Pancreas (tissue), 10 donors: ENCODE measurements at regions not wholly inside any gene's neighbourhood (a gene's known extent, or its start where the extent isn't known, plus 50 kb on each side); places are given as distances from the start of the nearest gene placed in this dataset.
"Not testable (repeated sequence)": the region's sequence is repeated elsewhere in the genome, so short reads cannot be mapped to it uniquely, and the experiment has no call there.

ENCODE experiments used
- ATAC-seq, 4 donors: fragments of 200-7000 bp; cut with Tn5 transposase; one replicate each; pipeline versions ENCODE4 v1.8.0 to v1.9.1; 2020; ENCODE audit warnings: mild to moderate bottlenecking in 4 of 4, moderate library complexity in 4 of 4
- DNase-seq, 6 donors: peaks; one replicate each; pipeline ENCODE4 v3.0.0-alpha.2; 2020
- FAIRE-seq: peaks from 2 replicates; lab custom pipeline; 2012; peaks lifted over from hg19 to GRCh38; lab: Jason Lieb, UNC
- H3K27ac ChIP-seq, 4 donors: fragments of 200-600 bp; sonication (generic); 1 replicate in 3 of 4; 2 replicates in 1 of 4; pipeline versions ENCODE4 v1.5.0 to v1.8.0; 2020
- H3K27me3 ChIP-seq, 4 donors: fragments of 200-600 bp; one replicate each; pipeline ENCODE4 v1.8.0; 2021
- H3K36me3 ChIP-seq, 3 donors: fragments of 200-600 bp; sonication (generic) in 1 of 3; one replicate each; pipeline versions ENCODE4 v1.5.0 to v1.8.0; 2020 to 2021
- H3K4me1 ChIP-seq, 3 donors: fragments of 200-600 bp; one replicate each; pipeline ENCODE4 v1.8.0; 2021
- H3K4me3 ChIP-seq, 4 donors: fragments of 200-600 bp; sonication (generic) in 2 of 4; one replicate each; pipeline versions ENCODE4 v1.5.0 to v1.8.0; 2020 to 2021
- H3K9me3 ChIP-seq, 4 donors: fragments of 200-600 bp; one replicate each; pipeline ENCODE4 v1.8.0; 2021
- WGBS, 2 donors: extraction: QIAGEN DNeasy Blood & Tissue Kit; methylation state at CpG; one replicate each; pipeline ENCODE4 v1.1.7; 2013; 5-methylcytosine and 5-hydroxymethylcytosine counted together
- intact Hi-C, 3 donors: fragments of 100-400 bp; cut with DNase I; formaldehyde crosslinking; loops; one replicate each; pipeline versions ENCODE4 v1.11.1 to v1.14.2; 2022
- TF ChIP-seq, protein P1 (sequence below), 4 donors: fragments of 200-600 bp; sonication (generic) in 3 of 4; IDR thresholded peaks; one replicate each; pipeline versions ENCODE4 v1.5.0 to v1.8.0; 2021; ENCODE audit warnings: antibody characterized with exemption in 4 of 4
- donor health status: healthy with polysubstance abuse.
- donor health status: DM: no; HTN: no; CAD: no; lungs with moderate emphysema.
- donor health status: DM: no; HTN: no; CAD: no.
- donor health status: control.
- donor health status: control.
- donor health status: Bipolar disorder and iron deficiency.
- donor health status: DM: yes; HTN: yes; CAD: no.
- donor health status: DM: no; HTN: no; CAD: no.
- donor health status: DM: no; HTN: no; CAD: no.
- donor health status: DM: yes; HTN: yes; CAD: no.

GRCh38 chr2:57698935-57699449 lies 347.6 kb upstream of the VRK2 start:
- intact Hi-C loops: no loop called here
- Histone ChIP-seq H3K27ac (no peak overlapping the region), H3K36me3 (no peaks in the 10 kb centered on the region), H3K27me3 (no peaks in the 10 kb centered on the region), H3K4me1 (no peaks in the 10 kb centered on the region), H3K9me3 (no peaks in the 10 kb centered on the region), H3K4me3 (no peak overlapping the region)
- ATAC-seq: no peak
- FAIRE-seq: no peak
- no peak for DNase-seq
- TF ChIP-seq, protein P1, sequence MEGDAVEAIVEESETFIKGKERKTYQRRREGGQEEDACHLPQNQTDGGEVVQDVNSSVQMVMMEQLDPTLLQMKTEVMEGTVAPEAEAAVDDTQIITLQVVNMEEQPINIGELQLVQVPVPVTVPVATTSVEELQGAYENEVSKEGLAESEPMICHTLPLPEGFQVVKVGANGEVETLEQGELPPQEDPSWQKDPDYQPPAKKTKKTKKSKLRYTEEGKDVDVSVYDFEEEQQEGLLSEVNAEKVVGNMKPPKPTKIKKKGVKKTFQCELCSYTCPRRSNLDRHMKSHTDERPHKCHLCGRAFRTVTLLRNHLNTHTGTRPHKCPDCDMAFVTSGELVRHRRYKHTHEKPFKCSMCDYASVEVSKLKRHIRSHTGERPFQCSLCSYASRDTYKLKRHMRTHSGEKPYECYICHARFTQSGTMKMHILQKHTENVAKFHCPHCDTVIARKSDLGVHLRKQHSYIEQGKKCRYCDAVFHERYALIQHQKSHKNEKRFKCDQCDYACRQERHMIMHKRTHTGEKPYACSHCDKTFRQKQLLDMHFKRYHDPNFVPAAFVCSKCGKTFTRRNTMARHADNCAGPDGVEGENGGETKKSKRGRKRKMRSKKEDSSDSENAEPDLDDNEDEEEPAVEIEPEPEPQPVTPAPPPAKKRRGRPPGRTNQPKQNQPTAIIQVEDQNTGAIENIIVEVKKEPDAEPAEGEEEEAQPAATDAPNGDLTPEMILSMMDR (IDR thresholded peaks at IDR 0.05): no peak
- 69 to 71% methylated on average over 2 of the region's 2 CpGs for WGBS, 2 donors

DNA sequence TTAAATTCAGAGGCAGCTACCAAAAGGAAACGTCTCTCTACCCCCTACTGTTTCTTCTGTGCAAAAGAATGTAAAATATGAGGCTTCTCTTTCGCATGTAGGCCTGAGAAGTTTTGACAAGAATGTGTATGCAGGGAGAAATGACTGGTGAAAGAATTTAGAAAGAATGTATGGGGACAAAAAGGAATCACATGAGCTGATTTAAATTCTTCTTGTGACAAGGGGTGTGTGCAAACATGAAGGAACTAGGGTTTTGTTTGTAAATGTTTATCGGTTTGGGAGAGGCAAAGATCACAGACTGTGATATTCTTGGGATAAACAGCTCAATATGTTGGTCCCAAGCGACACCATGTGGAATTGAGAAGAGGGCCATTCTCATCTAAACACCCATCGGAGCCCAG lies 345.2 kb upstream of the VRK2 start:
- Histone ChIP-seq H3K4me3 (no peak overlapping the region), H3K4me1 (no peaks in the 10 kb centered on the region), H3K27ac (no peak overlapping the region), H3K27me3 (no peaks in the 10 kb centered on the region), H3K36me3 (no peaks in the 10 kb centered on the region), H3K9me3 (no peaks in the 10 kb centered on the region)
- FAIRE-seq (no peak), ATAC-seq (no peak), DNase-seq (no peak)
- TF ChIP-seq, protein P1 (IDR thresholded peaks at IDR 0.05): no peak
- intact Hi-C loops: no loop called here
- WGBS, 2 donors: 73 to 76% methylated on average over 5 of the region's 5 CpGs

- 60 to 69% methylated on average over 3 of the region's 3 CpGs for WGBS, 2 donors
- FAIRE-seq (no peak), DNase-seq (no peak), ATAC-seq (no peak)
- Histone ChIP-seq H3K27me3 (no peaks in the 10 kb centered on the region), H3K4me1 (no peaks in the 10 kb centered on the region), H3K36me3 (no peaks in the 10 kb centered on the region), H3K27ac (no peak overlapping the region), H3K4me3 (no peak overlapping the region), H3K9me3 (no peaks in the 10 kb centered on the region)
- intact Hi-C loops: no loop called here
- TF ChIP-seq, protein P1 (IDR thresholded peaks at IDR 0.05): no peak
These were observed 343.2 kb upstream of the VRK2 start for GRCh38 chr2:57703407-57703806.

- WGBS, 2 donors: 89 to 92% methylated on average over 8 of the region's 8 CpGs
- H3K36me3 ChIP-seq, H3K4me1 ChIP-seq, intact Hi-C loops, ATAC-seq, H3K27me3 ChIP-seq, H3K27ac ChIP-seq, FAIRE-seq, H3K9me3 ChIP-seq, DNase-seq, H3K4me3 ChIP-seq: not testable (repeated sequence)
These were observed 338.8 kb upstream of the VRK2 start for GRCh38 chr2:57707794-57708193.

GRCh38 chr2:57711991-57712390 lies 334.6 kb upstream of the VRK2 start:
- no peak for DNase-seq
- FAIRE-seq: no peak
- WGBS, 2 donors: 59 to 74% methylated on average over 1 of the region's 1 CpG
- no peaks in the 10 kb centered on the region for H3K27me3 ChIP-seq
- no peak for ATAC-seq
- H3K4me3 ChIP-seq: no peak overlapping the region
- no peaks in the 10 kb centered on the region for H3K4me1 ChIP-seq
- intact Hi-C loops: no loop called here
- H3K9me3 ChIP-seq: no peaks in the 10 kb centered on the region
- no peaks in the 10 kb centered on the region for H3K36me3 ChIP-seq
- H3K27ac ChIP-seq: no peak overlapping the region
- TF ChIP-seq, protein P1 (IDR thresholded peaks at IDR 0.05): no peak
